Activated gamma-delta T cell treated with Interleukin-2 at 50 U/mL for 16 hours (primary cell): ENCODE measurements at regions not wholly inside any gene's neighbourhood (a gene's known extent, or its start where the extent isn't known, plus 50 kb on each side); places are given as distances from the start of the nearest gene placed in this dataset.
"Not testable (repeated sequence)": the region's sequence is repeated elsewhere in the genome, so short reads cannot be mapped to it uniquely, and the experiment has no call there.

Experiments
- DNase-seq: peaks from one replicate; pipeline ENCODE4 v3.0.0-alpha.2; 2020

- DNase-seq: no peak
These were observed 101.0 kb upstream of the PIK3R1 start for GRCh38 chr5:68114378-68115040.

- no peak for DNase-seq
These were observed 102.9 kb upstream of the PIK3R1 start for GRCh38 chr5:68112658-68113057.

- DNase-seq: no peak
These were observed 104.7 kb upstream of the PIK3R1 start for GRCh38 chr5:68110894-68111293.

- DNase-seq: no peak
These were observed 105.3 kb upstream of the PIK3R1 start for GRCh38 chr5:68110264-68110663.

- DNase-seq: not testable (repeated sequence)
These were observed 111.3 kb upstream of the PIK3R1 start for GRCh38 chr5:68104217-68104616.

GRCh38 chr5:68103297-68103696 lies 112.3 kb upstream of the PIK3R1 start:
- DNase-seq: not testable (repeated sequence)

- DNase-seq: no peak
These were observed 116.2 kb upstream of the PIK3R1 start for GRCh38 chr5:68099327-68099726.

GRCh38 chr5:68093455-68094159 lies 121.9 kb upstream of the PIK3R1 start:
- no peak for DNase-seq

- DNase-seq: no peak
These were observed 127.3 kb upstream of the PIK3R1 start for GRCh38 chr5:68088302-68088701.

GRCh38 chr5:68087866-68088265 lies 127.7 kb upstream of the PIK3R1 start:
- no peak for DNase-seq

GRCh38 chr5:68086857-68087256 lies 128.7 kb upstream of the PIK3R1 start:
- DNase-seq: no peak

- DNase-seq: no peak
These were observed 129.1 kb upstream of the PIK3R1 start for GRCh38 chr5:68086439-68086838.

- no peak for DNase-seq
These were observed 131.2 kb upstream of the PIK3R1 start for GRCh38 chr5:68084396-68084795.

- DNase-seq: no peak
These were observed 135.1 kb upstream of the PIK3R1 start for GRCh38 chr5:68080282-68081050.

- no peak for DNase-seq
These were observed 138.1 kb upstream of the PIK3R1 start for GRCh38 chr5:68077349-68077894.

- DNase-seq: no peak
These were observed 140.9 kb upstream of the PIK3R1 start for GRCh38 chr5:68074633-68075032.

- no peak for DNase-seq
These were observed 141.4 kb upstream of the PIK3R1 start for GRCh38 chr5:68074048-68074632.

GRCh38 chr5:68071736-68072135 lies 143.8 kb upstream of the PIK3R1 start:
- no peak for DNase-seq

- DNase-seq: no peak
These were observed 144.3 kb upstream of the PIK3R1 start for GRCh38 chr5:68071282-68071632.

GRCh38 chr5:68070591-68071281 lies 144.8 kb upstream of the PIK3R1 start:
- DNase-seq: no peak

GRCh38 chr5:68067976-68068603 lies 147.5 kb upstream of the PIK3R1 start:
- no peak for DNase-seq

GRCh38 chr5:68067291-68067690 lies 148.3 kb upstream of the PIK3R1 start:
- no peak for DNase-seq
